Gastrocnemius medialis (tissue), 4 donors: ENCODE measurements at regions not wholly inside any gene's neighbourhood (a gene's known extent, or its start where the extent isn't known, plus 50 kb on each side); places are given as distances from the start of the nearest gene placed in this dataset.

Experiments
- POLR2A ChIP-seq, 2 donors: fragments of 450-650 bp; IDR thresholded peaks; one replicate each; pipeline ENCODE4 v1.6.1; 2017; ENCODE audit warnings: antibody characterized with exemption in 2 of 2, mild to moderate bottlenecking in 2 of 2, moderate library complexity in 2 of 2
- TF ChIP-seq, protein P1 (sequence below), 5 experiments: fragments of 450-650 bp in 3 of 5; fragments of 200-600 bp in 2 of 5; sonication (generic) in 2 of 5; IDR thresholded peaks in 4 of 5; conservative IDR thresholded peaks in 1 of 5; 1 replicate in 4 of 5; 2 replicates in 1 of 5; pipeline ENCODE4 v1.5.1; 2016 to 2019; ENCODE audit warnings: antibody characterized with exemption in 5 of 5, mild to moderate bottlenecking in 3 of 5, moderate library complexity in 3 of 5

DNA sequence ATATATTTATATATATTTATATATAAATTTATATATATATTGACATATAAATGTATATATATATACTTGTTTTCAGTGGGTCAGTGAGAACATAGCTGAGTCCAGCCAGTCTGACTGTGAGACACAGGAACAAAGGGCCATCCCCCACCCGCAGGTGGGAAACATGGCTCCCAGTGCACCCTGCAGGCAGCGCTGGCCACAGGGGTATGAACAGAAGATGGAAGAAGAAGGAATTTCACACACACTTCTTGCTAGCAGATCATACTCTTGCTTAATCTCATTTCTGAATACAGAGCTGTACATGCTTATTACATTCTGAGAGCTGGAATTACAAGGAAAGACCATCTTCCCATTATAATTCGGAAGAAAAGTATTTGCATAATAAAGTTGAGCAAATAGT lies 595.4 kb downstream of the IRX1 start:
- TF ChIP-seq, protein P1, sequence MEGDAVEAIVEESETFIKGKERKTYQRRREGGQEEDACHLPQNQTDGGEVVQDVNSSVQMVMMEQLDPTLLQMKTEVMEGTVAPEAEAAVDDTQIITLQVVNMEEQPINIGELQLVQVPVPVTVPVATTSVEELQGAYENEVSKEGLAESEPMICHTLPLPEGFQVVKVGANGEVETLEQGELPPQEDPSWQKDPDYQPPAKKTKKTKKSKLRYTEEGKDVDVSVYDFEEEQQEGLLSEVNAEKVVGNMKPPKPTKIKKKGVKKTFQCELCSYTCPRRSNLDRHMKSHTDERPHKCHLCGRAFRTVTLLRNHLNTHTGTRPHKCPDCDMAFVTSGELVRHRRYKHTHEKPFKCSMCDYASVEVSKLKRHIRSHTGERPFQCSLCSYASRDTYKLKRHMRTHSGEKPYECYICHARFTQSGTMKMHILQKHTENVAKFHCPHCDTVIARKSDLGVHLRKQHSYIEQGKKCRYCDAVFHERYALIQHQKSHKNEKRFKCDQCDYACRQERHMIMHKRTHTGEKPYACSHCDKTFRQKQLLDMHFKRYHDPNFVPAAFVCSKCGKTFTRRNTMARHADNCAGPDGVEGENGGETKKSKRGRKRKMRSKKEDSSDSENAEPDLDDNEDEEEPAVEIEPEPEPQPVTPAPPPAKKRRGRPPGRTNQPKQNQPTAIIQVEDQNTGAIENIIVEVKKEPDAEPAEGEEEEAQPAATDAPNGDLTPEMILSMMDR (IDR thresholded peaks at IDR 0.05 in 4 of 5, conservative IDR thresholded peaks at IDR 0.05 in 1 of 5), result no peak
- TF ChIP-seq POLR2A (IDR thresholded peaks at IDR 0.05), result no peak
